Astrocyte of the spinal cord (primary cell): ENCODE measurements at regions not wholly inside any gene's neighbourhood (a gene's known extent, or its start where the extent isn't known, plus 50 kb on each side); places are given as distances from the start of the nearest gene placed in this dataset.

ENCODE experiments used
- DNase-seq: peaks from one replicate; pipeline ENCODE4 v3.0.0; 2011; ENCODE audit warnings: low read depth, low spot score
- H3K4me3 ChIP-seq: 2 replicates; pipeline ENCODE4 v1.5.1; 2011; ENCODE audit warnings: low read depth, mild to moderate bottlenecking, low read length, moderate library complexity
- in situ Hi-C: cut with HindIII; loops from 2 replicates; pipeline ENCODE4 v1.10.0; 2017; ENCODE audit warnings: low sequenced_read_pairs
- TF ChIP-seq, protein P1 (sequence below): IDR thresholded peaks from 2 replicates; pipeline ENCODE4 v1.5.1; 2012; ENCODE audit warnings: low read depth, mild to moderate bottlenecking, low read length, inconsistent platforms

DNA sequence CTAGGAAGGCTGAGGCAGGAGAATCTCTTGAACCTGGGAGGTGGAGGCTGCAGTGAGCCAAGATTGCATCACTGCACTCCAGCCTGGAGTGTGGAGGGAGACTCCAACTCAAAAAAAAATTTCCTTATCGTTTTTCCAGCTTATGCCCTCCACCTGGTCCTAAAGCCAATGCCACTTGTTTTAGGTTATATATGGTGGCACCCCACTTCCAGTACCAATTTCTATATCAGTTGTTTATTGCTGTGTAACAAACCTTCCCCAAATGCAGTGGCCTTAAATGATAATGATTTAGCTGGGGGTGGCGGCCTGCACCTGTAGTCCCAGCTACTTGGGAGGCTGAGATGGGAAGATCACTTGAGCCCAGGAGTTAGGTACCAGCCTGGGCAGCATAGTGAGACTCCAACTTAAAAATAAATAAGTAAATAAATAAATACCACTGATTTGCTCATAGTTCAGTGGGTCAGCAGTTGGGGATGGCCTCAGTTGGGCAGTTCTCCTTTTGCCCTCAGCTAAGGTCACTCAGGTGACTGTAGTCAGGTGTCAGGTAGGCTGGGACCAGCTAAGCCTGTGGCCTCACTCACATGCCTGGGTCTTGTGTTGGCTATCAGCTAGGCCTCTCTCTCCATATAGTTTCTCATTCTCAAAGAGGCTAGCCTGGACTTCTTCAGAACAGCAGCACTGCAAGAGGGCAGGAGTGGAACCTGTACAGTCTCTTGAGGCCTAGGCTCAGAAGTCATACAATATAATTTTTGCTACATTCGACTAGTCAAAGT is 113.7 kb upstream of the GATA6 start:
- in situ Hi-C loops, result no loop called here
- no peak overlapping the region for H3K4me3 ChIP-seq
- TF ChIP-seq, protein P1, sequence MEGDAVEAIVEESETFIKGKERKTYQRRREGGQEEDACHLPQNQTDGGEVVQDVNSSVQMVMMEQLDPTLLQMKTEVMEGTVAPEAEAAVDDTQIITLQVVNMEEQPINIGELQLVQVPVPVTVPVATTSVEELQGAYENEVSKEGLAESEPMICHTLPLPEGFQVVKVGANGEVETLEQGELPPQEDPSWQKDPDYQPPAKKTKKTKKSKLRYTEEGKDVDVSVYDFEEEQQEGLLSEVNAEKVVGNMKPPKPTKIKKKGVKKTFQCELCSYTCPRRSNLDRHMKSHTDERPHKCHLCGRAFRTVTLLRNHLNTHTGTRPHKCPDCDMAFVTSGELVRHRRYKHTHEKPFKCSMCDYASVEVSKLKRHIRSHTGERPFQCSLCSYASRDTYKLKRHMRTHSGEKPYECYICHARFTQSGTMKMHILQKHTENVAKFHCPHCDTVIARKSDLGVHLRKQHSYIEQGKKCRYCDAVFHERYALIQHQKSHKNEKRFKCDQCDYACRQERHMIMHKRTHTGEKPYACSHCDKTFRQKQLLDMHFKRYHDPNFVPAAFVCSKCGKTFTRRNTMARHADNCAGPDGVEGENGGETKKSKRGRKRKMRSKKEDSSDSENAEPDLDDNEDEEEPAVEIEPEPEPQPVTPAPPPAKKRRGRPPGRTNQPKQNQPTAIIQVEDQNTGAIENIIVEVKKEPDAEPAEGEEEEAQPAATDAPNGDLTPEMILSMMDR, result no peak
- DNase-seq, result no peak

DNA sequence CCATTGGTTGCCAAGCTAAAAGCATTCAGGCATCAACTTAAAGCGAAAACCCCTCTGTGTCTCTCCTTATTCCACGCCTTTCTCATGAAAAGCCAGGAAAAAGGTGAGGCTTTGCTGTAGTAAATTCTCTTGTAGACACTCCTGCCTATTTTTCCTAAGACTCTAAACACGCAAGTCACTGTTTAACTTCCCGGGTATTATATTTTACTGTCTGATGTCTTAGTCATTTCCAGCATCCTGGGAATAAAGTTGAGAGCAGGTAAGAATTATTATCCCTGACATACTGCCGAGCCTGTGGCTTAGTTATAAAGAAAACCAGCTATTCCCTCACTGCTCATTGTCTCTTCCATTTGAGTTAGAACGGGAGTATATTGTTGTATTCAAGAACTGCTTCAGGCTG is 112.4 kb upstream of the GATA6 start:
- in situ Hi-C loops, result no loop called here
- DNase-seq, result no peak
- TF ChIP-seq, protein P1, result no peak

DNA sequence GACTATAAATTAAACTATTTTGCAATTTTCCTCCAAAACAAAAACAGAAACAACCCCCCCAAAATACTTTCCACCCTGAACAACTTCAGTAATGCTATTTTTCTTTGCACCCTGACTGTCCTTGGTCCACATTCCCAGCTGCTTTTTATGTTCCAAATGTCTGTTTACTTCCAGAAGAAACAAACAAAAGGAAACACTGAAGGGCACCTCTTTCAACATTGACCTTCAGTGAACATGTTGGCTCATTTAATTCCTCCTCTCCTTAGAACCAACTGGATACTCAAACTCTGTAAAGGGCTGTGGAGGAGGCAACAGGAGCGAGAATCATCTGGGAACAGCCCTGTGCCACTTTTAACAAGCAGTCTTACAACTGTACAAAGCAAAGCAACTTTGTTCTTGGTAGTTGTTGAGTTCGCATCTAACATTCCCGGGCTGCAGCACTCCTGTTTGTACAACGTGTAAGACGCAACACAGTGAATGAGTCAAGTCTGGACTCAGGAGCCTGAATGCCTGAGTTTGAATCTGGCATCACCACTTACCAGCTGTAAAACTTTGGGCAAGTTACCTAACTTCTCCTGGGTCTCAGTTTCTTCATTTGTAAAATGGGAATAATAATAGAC is 111.4 kb upstream of the GATA6 start:
- no peak for DNase-seq
- TF ChIP-seq, protein P1, result no peak
- in situ Hi-C loops, result no loop called here
- no peak overlapping the region for H3K4me3 ChIP-seq

More for the DNA sequence above, 112.4 kb upstream of the GATA6 start:
- no peak overlapping the region for H3K4me3 ChIP-seq

DNA sequence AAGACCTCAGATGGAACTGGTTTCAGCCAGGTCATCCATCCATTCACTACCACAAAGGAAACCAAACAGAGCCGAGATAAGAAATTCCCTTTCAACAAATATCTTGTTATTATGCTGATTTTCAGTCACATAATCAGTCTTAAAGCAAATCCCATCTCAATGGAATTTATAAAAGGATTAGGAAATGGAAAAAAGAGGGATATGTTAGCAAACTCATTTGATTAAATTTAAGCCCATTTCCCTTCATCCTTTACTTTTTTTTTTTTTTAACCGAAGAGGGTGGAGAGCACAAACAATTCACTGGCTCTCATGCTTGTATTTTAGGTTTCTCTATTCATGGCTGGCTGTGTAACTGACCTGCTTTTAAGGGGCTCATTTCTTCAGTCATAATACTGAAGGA is 109.0 kb upstream of the GATA6 start:
- TF ChIP-seq, protein P1, result no peak
- in situ Hi-C loops, result no loop called here
- DNase-seq, result no peak
- no peak overlapping the region for H3K4me3 ChIP-seq

DNA sequence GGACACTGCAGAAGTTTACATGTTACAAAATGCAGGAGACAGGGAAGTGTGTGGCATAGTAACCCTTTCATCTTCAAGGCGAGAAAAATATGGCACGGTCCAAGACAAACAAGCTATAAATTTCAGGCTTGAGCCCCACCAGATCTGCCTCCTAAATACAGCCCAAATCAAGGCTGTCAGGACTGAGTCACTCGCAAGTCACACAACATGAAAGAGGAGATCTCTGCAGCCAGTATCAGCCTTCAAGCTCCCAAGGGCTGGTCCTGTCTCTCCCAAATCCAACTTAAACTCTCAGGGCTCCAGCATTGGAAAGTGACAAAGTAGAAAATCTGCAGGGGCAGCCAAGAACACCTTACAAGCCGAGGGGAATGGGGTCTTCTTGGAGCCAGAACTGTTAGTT is 106.3 kb upstream of the GATA6 start:
- no peak overlapping the region for H3K4me3 ChIP-seq
- in situ Hi-C loops, result no loop called here
- no peak for DNase-seq
- TF ChIP-seq, protein P1, result no peak

DNA sequence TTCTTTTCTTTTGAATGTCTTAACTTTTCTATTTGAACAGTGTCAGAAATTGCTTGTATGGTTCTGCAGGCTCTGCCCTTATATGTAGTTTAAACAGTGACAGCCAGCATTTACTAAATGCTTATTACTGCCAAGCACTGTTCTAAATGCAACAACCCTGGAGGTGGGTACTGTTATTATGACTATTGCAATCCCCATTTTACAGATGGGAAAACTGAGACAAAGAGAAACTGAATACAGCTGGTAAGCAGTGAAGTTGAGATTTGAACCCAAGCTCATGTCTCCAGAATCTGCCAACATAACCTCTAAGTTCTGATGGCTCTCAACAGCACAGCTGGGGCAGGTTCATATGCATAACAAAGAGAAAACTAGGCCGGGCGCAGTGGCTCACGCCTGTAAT is 105.7 kb upstream of the GATA6 start:
- TF ChIP-seq, protein P1, result no peak
- no peak overlapping the region for H3K4me3 ChIP-seq
- DNase-seq, result no peak
- in situ Hi-C loops, result no loop called here
